ENCODE measurements at regions not wholly inside any gene's neighbourhood (a gene's known extent, or its start where the extent isn't known, plus 50 kb on each side); places are given as distances from the start of the nearest gene placed in this dataset.

DNA sequence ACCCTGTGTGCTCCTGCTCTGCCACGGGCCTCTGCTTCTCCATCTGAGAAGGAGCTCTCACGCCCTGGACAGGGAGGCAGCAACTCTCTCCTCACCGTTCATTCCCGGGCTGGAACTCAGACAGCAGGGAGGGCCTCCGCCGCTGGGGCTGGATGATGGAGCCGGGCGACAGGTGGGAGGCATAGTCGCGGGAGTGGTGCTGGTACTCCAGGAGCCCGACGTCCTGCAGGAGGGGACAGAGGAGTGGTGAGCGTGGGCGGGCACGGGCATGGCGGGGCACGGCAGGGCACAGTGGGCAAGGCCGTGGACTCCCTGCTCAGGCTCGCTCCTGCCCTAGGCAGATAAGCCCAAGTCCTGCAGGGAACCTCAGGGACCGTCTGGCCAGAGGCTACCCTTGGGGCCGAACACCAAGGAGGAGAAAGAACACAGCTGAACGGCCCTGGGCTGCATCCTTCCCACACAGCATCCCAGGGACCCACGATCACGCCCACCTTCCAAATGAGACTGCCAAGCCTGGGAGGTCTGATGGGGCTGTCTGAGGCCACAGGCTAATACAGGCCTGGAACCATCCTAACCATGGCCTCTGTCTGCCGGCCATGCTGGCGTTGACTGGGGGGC, 81.0 kb downstream of the NCOR2 start:
- H3K4me3 Mint-ChIP-seq (ENCODE audit: low read depth, unreplicated experiment): no peak overlapping the region
- H3K36me3 Mint-ChIP-seq (ENCODE audit: insufficient read depth, unreplicated experiment): peaks cover 74% of the 10 kb centered on the region
- H3K27me3 Mint-ChIP-seq (ENCODE audit: unreplicated experiment): no peaks in the 10 kb centered on the region
- no peak overlapping the region for H3K27ac Mint-ChIP-seq (ENCODE audit: unreplicated experiment)
- H3K4me1 Mint-ChIP-seq (ENCODE audit: low read depth, unreplicated experiment): peaks cover 15% of the 10 kb centered on the region
- intact Hi-C loops (cut with micrococcal nuclease; ENCODE audit: unreplicated experiment): no loop called here
- no TSS peak for BruUV-seq (replicated peaks)
- DNase-seq: no peak
- no peaks in the 10 kb centered on the region for H3K9me3 Mint-ChIP-seq (ENCODE audit: low read depth, unreplicated experiment)
- TF ChIP-seq, protein P1, sequence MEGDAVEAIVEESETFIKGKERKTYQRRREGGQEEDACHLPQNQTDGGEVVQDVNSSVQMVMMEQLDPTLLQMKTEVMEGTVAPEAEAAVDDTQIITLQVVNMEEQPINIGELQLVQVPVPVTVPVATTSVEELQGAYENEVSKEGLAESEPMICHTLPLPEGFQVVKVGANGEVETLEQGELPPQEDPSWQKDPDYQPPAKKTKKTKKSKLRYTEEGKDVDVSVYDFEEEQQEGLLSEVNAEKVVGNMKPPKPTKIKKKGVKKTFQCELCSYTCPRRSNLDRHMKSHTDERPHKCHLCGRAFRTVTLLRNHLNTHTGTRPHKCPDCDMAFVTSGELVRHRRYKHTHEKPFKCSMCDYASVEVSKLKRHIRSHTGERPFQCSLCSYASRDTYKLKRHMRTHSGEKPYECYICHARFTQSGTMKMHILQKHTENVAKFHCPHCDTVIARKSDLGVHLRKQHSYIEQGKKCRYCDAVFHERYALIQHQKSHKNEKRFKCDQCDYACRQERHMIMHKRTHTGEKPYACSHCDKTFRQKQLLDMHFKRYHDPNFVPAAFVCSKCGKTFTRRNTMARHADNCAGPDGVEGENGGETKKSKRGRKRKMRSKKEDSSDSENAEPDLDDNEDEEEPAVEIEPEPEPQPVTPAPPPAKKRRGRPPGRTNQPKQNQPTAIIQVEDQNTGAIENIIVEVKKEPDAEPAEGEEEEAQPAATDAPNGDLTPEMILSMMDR (IDR thresholded peaks at IDR 0.05; ENCODE audit: unreplicated experiment): no peak
- CTCF ChIA-PET: no interaction called here

DNA sequence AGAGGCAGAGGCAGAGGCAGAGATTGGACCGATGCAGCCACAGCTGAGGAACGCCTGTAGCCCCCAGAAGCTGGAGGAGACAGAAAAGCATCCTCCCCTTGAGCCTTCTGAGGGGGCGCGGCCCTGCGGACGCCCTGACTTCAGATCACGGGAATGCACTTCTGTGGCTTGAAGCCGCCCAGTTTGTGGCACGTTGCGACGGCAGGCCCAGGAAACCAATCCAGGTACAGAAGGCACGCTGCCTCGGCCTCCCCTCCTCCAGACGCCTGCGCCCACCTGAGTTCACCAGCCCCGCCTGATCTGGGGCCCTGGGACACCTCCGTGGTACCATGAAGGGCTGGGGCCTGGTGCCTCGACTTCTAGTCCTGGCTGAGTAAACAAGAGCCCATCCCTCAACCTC, 82.0 kb downstream of the NCOR2 start:
- Mint-ChIP-seq H3K36me3 (ENCODE audit: insufficient read depth, unreplicated experiment) (peaks cover 74% of the 10 kb centered on the region), H3K9me3 (ENCODE audit: low read depth, unreplicated experiment) (no peaks in the 10 kb centered on the region), H3K4me1 (ENCODE audit: low read depth, unreplicated experiment) (peaks cover 20% of the 10 kb centered on the region), H3K4me3 (ENCODE audit: low read depth, unreplicated experiment) (no peak overlapping the region), H3K27me3 (ENCODE audit: unreplicated experiment) (no peaks in the 10 kb centered on the region), H3K27ac (ENCODE audit: unreplicated experiment) (peak overlapping the region; percentile 36)
- DNase-seq: no peak
- no TSS peak for BruUV-seq (replicated peaks)
- intact Hi-C loops (cut with micrococcal nuclease; ENCODE audit: unreplicated experiment): no loop called here
- TF ChIP-seq, protein P1 (IDR thresholded peaks at IDR 0.05; ENCODE audit: unreplicated experiment): no peak
- CTCF ChIA-PET: no interaction called here

DNA sequence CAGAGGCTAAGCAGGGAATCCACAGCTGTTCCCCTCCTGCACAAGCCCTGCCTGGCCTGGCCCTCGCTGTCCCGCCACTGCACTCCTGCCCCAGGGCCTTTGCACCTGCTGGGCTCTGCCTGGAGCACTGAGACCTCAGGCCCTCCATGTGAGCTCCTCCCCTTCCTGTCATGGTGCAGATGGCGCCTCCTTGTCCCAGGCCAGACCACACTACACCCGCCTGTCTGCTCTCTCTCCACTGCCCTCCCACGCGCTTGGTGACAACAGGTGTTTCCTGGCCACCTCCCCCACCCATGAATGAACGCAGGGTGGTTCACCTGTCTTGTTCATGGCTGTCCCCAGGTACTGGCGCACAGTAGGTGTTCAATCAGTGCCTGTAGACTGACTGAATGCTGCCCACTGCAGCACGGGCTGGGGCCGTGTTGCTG, 82.9 kb downstream of the NCOR2 start:
- Mint-ChIP-seq H3K27ac (ENCODE audit: unreplicated experiment) (peak overlapping the region; percentile 36), H3K9me3 (ENCODE audit: low read depth, unreplicated experiment) (no peaks in the 10 kb centered on the region), H3K4me1 (ENCODE audit: low read depth, unreplicated experiment) (peaks cover 22% of the 10 kb centered on the region), H3K27me3 (ENCODE audit: unreplicated experiment) (no peaks in the 10 kb centered on the region), H3K36me3 (ENCODE audit: insufficient read depth, unreplicated experiment) (peaks cover 70% of the 10 kb centered on the region), H3K4me3 (ENCODE audit: low read depth, unreplicated experiment) (no peak overlapping the region)
- TF ChIP-seq, protein P1 (IDR thresholded peaks at IDR 0.05; ENCODE audit: unreplicated experiment): no peak
- intact Hi-C loops (cut with micrococcal nuclease; ENCODE audit: unreplicated experiment): no loop called here
- BruUV-seq (replicated peaks): no TSS peak
- no peak for DNase-seq
- CTCF ChIA-PET: no interaction called here

DNA sequence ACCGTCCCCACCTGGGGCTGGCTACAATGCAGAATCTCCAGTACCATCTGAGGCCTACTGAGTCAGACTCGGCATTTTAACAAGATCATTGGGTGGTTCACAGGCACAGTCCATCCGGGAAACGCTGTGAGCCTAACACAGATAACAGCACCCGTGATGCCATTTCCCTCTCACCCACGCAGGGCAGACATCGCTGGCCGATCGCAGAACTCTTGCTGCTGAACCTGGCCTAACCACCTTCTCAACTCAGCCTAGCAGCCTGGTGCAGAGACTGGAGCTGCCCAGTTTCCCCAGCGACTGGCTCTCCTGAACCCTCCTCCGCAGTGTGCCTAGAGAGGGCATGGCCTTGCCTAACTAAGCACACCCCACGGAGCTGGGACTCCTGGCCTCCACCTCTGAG, 83.3 kb downstream of the NCOR2 start:
- H3K27me3 Mint-ChIP-seq (ENCODE audit: unreplicated experiment): no peaks in the 10 kb centered on the region
- TF ChIP-seq, protein P1 (IDR thresholded peaks at IDR 0.05; ENCODE audit: unreplicated experiment): no peak
- no TSS peak for BruUV-seq (replicated peaks)
- H3K27ac Mint-ChIP-seq (ENCODE audit: unreplicated experiment): peak overlapping the region; percentile 36
- no peaks in the 10 kb centered on the region for H3K9me3 Mint-ChIP-seq (ENCODE audit: low read depth, unreplicated experiment)
- intact Hi-C loops (cut with micrococcal nuclease; ENCODE audit: unreplicated experiment): no loop called here
- no peak overlapping the region for H3K4me3 Mint-ChIP-seq (ENCODE audit: low read depth, unreplicated experiment)
- peaks cover 70% of the 10 kb centered on the region for H3K36me3 Mint-ChIP-seq (ENCODE audit: insufficient read depth, unreplicated experiment)
- H3K4me1 Mint-ChIP-seq (ENCODE audit: low read depth, unreplicated experiment): peaks cover 27% of the 10 kb centered on the region
- CTCF ChIA-PET: interaction anchor here (0.6 kb wide), 1 partner anchor 12 kb away, joined by 3 read pairs; no protein-coding TSS in a partner anchor
- no peak for DNase-seq
